ENCODE measurements at regions not wholly inside any gene's neighbourhood (a gene's known extent, or its start where the extent isn't known, plus 50 kb on each side); places are given as distances from the start of the nearest gene placed in this dataset.
A peak's percentile ranks its signal among the peaks of the same experiment; 100 is the strongest.

- DNase-seq, result no peak
- in situ Hi-C loops (cut with MboI; ENCODE audit: low pct_ligation_motif_present in 1 of 4, low pct_unique_long_range_greater_than_20kb in 1 of 4, low sequenced_read_pairs in 3 of 4), result no loop called here
- WGBS, 2 donors (ENCODE audit: low coverage in 1 of 2), result 89 to 100% methylated on average over 1 to 6 of the region's 6 CpGs
- Histone ChIP-seq H3K27ac (no peak overlapping the region), H3K36me3 (no peaks in the 10 kb centered on the region), H3K4me3 (no peak overlapping the region), H3K9me3 (no peaks in the 10 kb centered on the region), H3K4me1 (peaks cover 0 to 4% (median 1%) of the 10 kb centered on the region in 4 donors), H3K27me3 (no peaks in the 10 kb centered on the region)
- intact Hi-C loops (cut with DNase I; ENCODE audit: low total_unique reads), result no loop called here
- TF ChIP-seq POLR2A (IDR thresholded peaks at IDR 0.05) (no peak), EP300 (IDR thresholded peaks at IDR 0.05; ENCODE audit: low read depth) (no peak), CTCF (IDR thresholded peaks at IDR 0.05) (no peak), POLR2AphosphoS5 (IDR thresholded peaks at IDR 0.05) (no peak)
Measured at GRCh38 chr1:116265931-116266863, 106.8 kb upstream of the ATP1A1 start.

DNA sequence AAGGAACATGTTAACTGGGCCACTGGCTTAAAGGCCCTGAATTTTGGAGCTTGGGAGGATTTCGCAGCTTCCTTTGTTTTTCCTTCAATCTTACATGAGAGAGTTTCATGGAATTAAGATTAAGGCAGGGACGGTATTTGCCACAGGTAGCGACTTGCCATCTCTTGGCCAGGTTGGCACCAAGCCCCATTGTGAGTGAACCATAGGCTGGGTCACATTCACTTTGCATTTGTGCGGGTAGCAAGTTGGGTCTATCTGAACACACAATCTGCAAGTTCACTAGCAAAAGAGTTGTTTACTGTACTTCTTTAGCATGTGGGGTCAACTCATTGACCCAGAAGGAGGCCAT, 106.2 kb upstream of the ATP1A1 start:
- intact Hi-C loops (cut with DNase I; ENCODE audit: low total_unique reads), result no loop called here

DNA sequence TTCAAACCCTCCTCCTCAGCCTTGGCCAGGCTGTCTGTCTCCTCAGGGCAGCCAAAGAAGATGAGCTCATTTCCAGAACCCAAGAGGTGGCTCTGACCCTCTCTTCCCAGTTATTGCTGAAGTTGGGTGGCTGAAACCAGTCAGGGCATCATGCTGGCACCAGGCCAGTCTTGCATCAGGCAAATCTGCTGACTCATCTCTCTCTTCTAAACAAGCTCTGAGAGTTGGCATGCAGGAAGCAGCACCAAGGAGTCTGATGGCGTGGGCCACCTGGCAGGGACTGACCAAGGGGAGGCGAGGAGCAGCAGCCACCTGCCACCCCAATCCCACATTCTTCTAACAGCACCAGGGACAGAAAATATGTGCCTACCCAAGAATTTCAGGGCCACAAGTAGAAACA, 104.8 kb upstream of the ATP1A1 start:
- no peaks in the 10 kb centered on the region for H3K36me3 ChIP-seq
- no peaks in the 10 kb centered on the region for H3K9me3 ChIP-seq
- TF ChIP-seq POLR2A (IDR thresholded peaks at IDR 0.05) (no peak), EP300 (IDR thresholded peaks at IDR 0.05; ENCODE audit: low read depth) (no peak)
- H3K27ac ChIP-seq, result no peak overlapping the region
- no peaks in the 10 kb centered on the region for H3K27me3 ChIP-seq
- in situ Hi-C loops (cut with MboI; ENCODE audit: low pct_ligation_motif_present in 1 of 4, low pct_unique_long_range_greater_than_20kb in 1 of 4, low sequenced_read_pairs in 3 of 4), result no loop called here
- intact Hi-C loops (cut with DNase I; ENCODE audit: low total_unique reads), result no loop called here
- peaks cover 0 to 4% (median 0%) of the 10 kb centered on the region in 4 donors for H3K4me1 ChIP-seq
- no peak overlapping the region for H3K4me3 ChIP-seq
- WGBS, 2 donors (ENCODE audit: low coverage in 1 of 2), result 50% methylated on average over 2 of the region's 2 CpGs; no CpG with 5 or more reads in 1 of the 2 donors
- peak; percentile 63 for DNase-seq

More for the DNA sequence above, 106.2 kb upstream of the ATP1A1 start:
- no peak overlapping the region for H3K4me3 ChIP-seq
- TF ChIP-seq CTCF (IDR thresholded peaks at IDR 0.05), result no peak
- TF ChIP-seq EP300 (IDR thresholded peaks at IDR 0.05; ENCODE audit: low read depth), result no peak
- TF ChIP-seq POLR2A (IDR thresholded peaks at IDR 0.05), result no peak
- TF ChIP-seq POLR2AphosphoS5 (IDR thresholded peaks at IDR 0.05), result no peak
- peaks cover 0 to 4% (median 0%) of the 10 kb centered on the region in 4 donors for H3K4me1 ChIP-seq
- in situ Hi-C loops (cut with MboI; ENCODE audit: low pct_ligation_motif_present in 1 of 4, low pct_unique_long_range_greater_than_20kb in 1 of 4, low sequenced_read_pairs in 3 of 4), result no loop called here
- WGBS, 2 donors (ENCODE audit: low coverage in 1 of 2), result 92% methylated on average over 4 of the region's 4 CpGs; no CpG with 5 or more reads in 1 of the 2 donors
- H3K27ac ChIP-seq, result no peak overlapping the region
- DNase-seq, result no peak
- H3K27me3 ChIP-seq, result no peaks in the 10 kb centered on the region
- no peaks in the 10 kb centered on the region for H3K9me3 ChIP-seq
- H3K36me3 ChIP-seq, result no peaks in the 10 kb centered on the region

GRCh38 chr1:116270316-116271057, 102.6 kb upstream of the ATP1A1 start:
- no peak overlapping the region for H3K4me3 ChIP-seq
- intact Hi-C loops (cut with DNase I; ENCODE audit: low total_unique reads), result no loop called here
- TF ChIP-seq EP300 (IDR thresholded peaks at IDR 0.05; ENCODE audit: low read depth), result no peak
- no peak for TF ChIP-seq POLR2AphosphoS5 (IDR thresholded peaks at IDR 0.05)
- TF ChIP-seq POLR2A (IDR thresholded peaks at IDR 0.05), result no peak
- no peak for TF ChIP-seq CTCF (IDR thresholded peaks at IDR 0.05)
- no peaks in the 10 kb centered on the region for H3K27me3 ChIP-seq
- no peaks in the 10 kb centered on the region for H3K9me3 ChIP-seq
- H3K36me3 ChIP-seq, result no peaks in the 10 kb centered on the region
- H3K27ac ChIP-seq, result no peak overlapping the region
- in situ Hi-C loops (cut with MboI; ENCODE audit: low pct_ligation_motif_present in 1 of 4, low pct_unique_long_range_greater_than_20kb in 1 of 4, low sequenced_read_pairs in 3 of 4), result no loop called here
- 70 to 72% methylated on average over 2 of the region's 2 CpGs for WGBS, 2 donors (ENCODE audit: low coverage in 1 of 2)
- H3K4me1 ChIP-seq, result peaks cover 0 to 4% (median 0%) of the 10 kb centered on the region in 4 donors
- DNase-seq, result no peak

Data from transverse colon (tissue), 4 donors.